ENCODE measurements at regions not wholly inside any gene's neighbourhood (a gene's known extent, or its start where the extent isn't known, plus 50 kb on each side); places are given as distances from the start of the nearest gene placed in this dataset.
A peak's percentile ranks its signal among the peaks of the same experiment; 100 is the strongest.

GRCh38 chr20:6831461-6831860, 64.0 kb downstream of the BMP2 start:
- no peak for DNase-seq (ENCODE audit: low spot score)

DNA sequence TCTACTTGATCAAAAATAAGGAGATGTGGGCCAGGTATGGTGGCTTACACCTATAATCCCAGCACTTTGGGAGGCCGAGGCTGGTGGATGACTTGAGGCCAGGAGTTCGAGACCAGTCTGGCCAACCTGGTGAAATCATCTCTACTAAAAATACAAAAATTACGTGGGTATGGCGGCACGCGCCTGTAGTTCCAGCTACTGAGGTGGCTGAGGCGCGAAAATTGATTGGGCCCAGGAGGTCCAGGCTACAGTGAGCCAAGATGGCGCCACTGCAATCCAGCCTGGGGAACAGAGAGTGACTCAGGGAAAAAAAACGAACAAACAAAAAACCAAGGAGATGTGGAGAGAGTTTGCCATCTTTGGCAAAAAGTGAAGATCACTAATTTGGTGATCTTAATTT, 65.3 kb downstream of the BMP2 start:
- no peak for DNase-seq (ENCODE audit: low spot score)

DNA sequence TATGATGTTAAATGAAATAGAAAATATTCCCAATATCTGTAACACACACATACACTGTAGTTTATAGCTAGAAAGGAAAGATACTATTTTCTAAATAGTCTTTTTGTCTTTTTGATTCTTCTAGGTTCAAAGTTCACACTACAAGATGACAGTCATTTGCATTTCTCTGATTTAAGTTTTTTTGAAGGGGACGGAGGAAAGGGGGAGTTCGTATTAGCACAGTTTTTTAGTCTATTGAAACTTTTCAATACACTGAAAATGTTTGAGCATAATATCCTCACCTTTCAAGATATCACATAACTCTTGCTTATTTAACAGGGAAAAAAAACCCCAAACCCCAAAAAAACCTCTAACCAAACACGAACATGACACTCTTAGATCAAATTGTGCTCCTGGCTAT, 68.1 kb downstream of the BMP2 start:
- no peak for DNase-seq (ENCODE audit: low spot score)

DNA sequence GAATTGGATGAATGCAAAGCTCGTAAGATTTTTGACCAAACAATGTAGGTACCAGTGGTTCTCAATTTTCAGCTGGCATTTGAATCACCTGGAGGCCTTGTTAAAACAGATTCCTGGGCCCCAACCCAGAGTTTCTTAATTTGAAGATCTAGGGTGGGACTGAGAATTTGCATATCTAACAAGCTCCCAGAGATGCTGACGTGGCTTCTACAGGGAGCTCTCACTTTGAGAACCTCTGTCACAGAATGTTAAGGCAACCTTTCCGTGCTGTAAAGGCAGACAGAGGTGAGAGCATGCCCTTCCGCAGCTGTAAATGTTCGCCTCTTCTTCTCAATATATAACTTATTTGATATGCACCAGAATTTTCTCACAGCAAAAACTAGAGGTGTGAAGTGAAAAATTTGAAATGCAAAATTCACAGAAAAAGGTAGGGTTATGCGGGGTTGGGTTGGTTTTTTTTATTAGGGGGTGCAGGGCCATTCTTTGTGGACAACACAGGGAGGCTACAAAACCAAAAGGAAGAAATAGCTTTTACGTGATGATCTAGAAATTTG, 69.4 kb downstream of the BMP2 start:
- no peak for DNase-seq (ENCODE audit: low spot score)

DNA sequence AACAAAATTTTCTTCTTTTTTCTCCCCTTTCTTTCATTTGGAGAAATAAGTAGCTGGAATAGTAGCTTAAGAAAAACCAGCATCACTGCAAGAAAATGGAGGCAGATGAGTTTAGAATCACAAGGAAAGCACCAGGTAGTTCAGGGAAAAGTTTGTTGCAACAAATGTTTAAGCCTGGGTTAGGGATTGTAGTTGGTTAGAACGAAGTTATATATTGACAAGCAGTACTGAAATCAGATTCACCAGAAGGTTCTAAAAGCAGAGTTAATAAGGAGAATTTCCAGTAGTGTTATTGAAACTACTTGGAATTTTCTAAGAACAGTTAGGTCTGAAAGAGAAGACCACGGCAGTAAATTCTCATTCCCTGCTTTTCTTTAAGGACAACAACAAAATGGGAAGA, 70.2 kb downstream of the BMP2 start:
- DNase-seq (ENCODE audit: low spot score), result no peak

- DNase-seq (ENCODE audit: low spot score), result peak; percentile 44
Measured at GRCh38 chr20:6838181-6838826, 70.8 kb downstream of the BMP2 start.

GRCh38 chr20:6841128-6841527, 73.6 kb downstream of the BMP2 start:
- no peak for DNase-seq (ENCODE audit: low spot score)

- no peak for DNase-seq (ENCODE audit: low spot score)
Measured at GRCh38 chr20:6845141-6845540, 77.7 kb downstream of the BMP2 start.

- DNase-seq (ENCODE audit: low spot score), result no peak
Measured at GRCh38 chr20:6848041-6848440, 80.6 kb downstream of the BMP2 start.

DNA sequence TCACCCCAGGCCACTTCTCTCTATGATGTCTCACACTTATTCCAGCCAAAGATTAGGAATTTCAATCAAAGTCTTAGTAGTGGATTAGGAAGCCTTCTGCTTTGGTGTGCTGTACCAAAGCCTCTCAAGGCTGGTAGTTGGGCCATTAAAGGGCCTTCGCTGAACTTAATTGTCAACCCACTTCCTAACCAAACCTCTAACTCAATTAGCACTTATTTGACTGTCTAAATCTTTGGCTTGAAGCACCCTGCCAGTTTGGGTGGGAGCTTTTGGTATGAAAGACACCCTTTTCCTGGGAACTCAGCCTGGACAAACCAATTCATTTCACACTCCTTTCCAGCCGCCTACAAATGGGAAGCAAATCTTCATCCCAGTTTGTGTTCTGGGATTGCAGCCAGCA, 81.5 kb downstream of the BMP2 start:
- DNase-seq (ENCODE audit: low spot score), result no peak

DNA sequence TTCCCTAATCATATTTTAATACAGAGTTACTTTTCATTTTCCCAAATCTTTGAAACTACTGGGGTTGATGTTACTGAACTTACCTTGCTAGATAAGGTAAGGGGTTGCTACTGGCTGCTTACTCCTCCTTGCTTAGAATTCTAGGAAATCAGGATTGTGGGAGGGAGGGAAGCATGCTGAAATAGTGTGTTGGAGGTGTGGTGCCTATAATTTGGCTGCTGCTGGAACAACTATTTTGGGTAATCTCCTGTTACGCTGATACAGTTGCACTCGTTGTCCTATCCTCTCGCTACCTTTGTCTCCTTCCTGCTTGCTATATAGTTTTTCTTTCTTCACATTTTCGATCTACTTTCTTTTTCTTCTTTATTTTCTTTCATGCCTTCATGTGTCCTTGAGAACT, 83.7 kb downstream of the BMP2 start:
- no peak for DNase-seq (ENCODE audit: low spot score)

DNA sequence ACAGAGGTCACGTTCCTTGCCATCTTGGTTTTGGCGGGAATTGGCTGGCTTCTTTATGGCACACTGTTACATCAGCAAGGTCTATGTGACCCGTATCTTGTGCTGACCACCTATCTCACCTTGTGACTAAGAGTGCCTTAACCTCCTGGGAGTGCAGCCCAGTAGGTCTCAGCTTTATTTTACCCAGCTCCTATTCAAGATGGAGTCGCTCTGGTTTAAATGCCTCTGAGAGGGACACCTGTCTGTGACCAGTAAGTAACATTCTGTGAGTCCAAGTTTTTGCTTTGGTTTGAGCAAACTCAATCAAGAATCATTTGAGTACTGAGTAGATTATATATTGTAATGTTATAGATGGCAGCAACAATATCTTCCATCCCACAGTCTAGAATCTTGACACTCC, 85.0 kb downstream of the BMP2 start:
- DNase-seq (ENCODE audit: low spot score), result no peak

DNA sequence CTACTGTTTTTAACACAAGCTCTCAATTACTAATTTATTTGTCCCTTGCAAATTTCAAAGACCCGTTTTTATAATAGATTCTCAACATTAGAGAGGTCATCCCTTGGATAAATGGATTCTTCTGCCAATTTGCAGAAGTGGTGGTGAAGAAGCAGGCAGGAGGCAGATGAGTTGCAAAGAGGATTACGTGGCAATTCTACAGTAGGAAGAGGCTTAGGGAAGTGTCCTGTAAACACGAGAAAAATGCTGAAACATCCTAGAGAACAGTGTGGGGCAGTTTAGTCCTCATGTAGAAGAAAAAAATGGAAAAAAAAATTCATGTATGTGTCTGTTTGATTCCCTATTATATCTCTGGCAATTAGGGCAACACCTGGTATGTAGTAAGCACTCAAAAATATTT, 87.6 kb downstream of the BMP2 start:
- DNase-seq (ENCODE audit: low spot score), result no peak

DNA sequence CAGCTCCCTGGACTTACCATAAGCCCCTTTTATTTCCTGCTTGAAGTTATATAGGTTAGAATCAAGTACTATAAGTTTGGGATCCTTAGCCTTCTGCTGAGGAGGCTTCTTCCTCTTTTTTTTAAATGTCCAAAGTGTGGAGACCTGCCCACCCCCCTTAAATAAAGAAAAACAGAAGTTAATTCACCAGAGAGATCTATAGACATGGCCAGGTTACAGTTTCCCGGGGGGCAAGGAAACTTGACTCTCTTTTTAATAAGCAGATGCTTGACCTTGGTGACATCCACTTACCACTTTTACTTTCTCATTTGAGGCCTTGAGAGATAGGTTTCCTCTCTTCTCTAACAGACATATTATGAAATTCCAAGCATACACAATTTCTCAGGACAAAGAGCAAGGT, 88.3 kb downstream of the BMP2 start:
- no peak for DNase-seq (ENCODE audit: low spot score)

- DNase-seq (ENCODE audit: low spot score), result no peak
Measured at GRCh38 chr20:6857927-6858326, 90.4 kb downstream of the BMP2 start.

DNA sequence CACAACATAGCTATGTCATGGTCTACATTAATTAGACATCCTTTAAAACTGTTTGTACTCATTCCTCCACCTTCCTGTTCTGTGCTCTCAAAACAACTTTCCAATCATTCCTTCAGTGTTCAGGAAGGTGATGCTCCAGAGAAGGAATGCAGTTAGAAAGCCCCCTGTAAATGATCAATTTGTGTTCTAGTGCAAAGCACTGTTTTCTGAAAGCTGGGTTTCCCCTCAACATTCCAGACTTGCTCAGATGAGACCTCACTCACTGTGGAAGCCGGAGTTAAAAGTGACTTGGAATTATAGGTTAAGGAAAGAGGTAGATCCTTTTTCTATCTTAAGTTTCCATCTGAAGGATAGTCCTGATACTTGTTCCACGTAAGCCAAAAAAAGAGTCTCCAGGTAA, 95.9 kb downstream of the BMP2 start:
- no peak for DNase-seq (ENCODE audit: low spot score)

DNA sequence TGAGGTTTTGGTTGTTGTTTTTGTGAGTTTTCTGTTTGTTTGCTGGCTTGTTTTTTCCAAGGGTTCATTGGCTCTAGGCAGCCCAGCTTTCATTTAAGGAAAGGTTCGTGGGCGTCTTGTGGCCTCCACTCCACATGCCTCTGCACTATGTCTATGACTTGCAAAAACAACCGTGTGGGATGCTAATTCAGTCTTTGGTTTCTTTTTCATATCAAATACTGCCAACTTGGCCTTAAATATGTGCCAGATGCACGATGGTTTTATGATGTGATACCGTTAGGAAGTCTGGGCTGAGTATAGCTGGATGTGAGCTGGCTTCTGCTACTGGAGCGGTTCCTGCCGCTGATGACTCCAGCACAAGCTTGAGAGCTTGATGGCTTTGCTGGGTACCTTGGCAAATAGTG, 96.3 kb downstream of the BMP2 start:
- no peak for DNase-seq (ENCODE audit: low spot score)

DNA sequence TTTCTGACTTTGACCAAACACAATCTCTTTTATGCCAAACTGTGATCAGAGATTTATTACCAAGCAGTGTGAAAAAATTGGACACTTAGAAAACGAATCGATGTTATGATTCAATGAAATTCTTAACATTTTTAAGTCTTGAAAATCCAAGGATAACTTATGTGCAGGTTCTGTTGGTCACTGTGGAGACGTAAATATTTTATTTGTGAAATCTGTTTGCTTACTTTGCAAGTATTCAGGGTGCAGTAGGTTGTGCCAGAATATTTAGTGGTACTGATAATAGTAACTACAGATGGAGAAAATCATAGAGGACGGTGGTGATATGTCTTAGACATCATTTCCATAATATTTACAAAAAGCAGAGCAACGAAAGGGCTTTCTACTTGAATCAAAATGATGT, 97.3 kb downstream of the BMP2 start:
- DNase-seq (ENCODE audit: low spot score), result no peak

DNA sequence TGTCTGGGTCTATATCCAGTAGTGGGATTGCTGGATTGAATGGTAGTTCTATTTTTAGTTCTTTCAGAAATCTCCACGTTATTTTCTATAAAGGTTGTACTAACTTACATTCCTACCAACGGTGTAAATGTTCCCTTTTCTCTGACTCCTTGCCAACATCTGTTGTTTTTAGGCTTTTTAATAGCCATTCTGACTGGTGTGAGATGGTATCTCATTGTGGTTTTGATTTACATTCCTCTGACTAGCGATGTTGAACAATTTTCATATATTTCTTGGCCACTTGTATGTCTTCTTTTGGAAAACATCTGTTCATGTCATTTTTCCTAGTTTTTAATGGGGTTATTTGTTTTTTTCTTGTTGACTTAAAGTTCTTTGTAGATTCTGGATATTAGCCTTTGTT, 99.3 kb downstream of the BMP2 start:
- DNase-seq (ENCODE audit: low spot score), result no peak

DNA sequence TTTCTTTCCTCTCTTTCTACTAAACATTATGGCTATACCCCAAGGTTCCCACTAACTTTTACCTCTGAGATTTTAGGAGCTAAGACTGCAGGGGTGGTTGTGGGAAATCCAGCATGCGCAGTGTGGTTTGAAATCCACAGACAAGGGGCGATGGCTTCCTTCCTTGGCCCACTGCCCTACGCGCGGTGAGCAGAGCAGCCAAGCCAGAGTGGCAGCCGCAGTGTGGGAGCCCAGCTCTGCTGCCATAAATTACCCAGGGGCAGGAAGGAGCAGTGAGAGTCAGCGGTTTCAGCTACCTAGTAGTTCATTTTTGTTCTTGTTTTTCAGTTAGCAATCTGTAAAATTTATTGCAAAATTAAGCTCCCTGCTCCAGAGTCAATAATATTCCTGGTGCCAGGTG, 101.4 kb downstream of the BMP2 start:
- no peak for DNase-seq (ENCODE audit: low spot score)

GRCh38 chr20:6870559-6870958, 103.1 kb downstream of the BMP2 start:
- no peak for DNase-seq (ENCODE audit: low spot score)

- no peak for DNase-seq (ENCODE audit: low spot score)
Measured at GRCh38 chr20:6877633-6878032, 110.1 kb downstream of the BMP2 start.

DNA sequence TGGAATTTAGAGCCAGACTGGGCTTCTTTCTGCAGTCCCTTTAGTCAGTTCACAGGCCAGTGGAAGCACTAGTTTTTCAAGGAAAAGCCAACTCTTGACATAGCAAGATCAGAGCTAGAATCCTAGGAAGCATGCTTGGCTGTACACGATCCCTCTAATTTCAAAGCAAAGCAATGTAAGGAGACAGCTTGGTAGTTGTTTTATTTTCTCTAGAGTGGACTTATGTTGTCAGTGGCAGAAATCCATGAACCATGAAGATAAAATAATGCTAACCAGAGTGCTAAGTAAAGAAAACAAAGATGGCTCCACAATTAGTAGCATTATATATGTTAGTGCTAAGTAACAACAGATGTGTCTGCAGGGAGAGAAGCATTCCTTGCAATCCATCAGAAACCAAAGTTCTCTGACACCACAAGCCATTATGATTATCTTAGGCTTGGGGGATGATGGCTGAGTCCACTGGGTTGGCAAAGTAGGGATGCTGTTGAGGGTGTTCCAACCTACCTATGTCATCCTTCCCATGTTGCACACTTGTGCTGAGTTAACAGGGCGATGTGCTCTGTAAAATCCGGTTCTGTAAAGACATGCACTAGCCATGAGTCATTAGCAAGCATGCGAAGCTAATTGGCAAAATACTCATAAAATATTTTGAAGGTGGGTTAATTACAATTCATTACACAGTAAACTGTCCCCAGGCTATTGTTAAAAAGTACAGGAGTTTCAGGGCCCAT, 115.2 kb downstream of the BMP2 start:
- no peak for DNase-seq (ENCODE audit: low spot score)

GRCh38 chr20:6884114-6884513, 116.6 kb downstream of the BMP2 start:
- no peak for DNase-seq (ENCODE audit: low spot score)

Measured in RKO (cell line).